ENCODE measurements at regions not wholly inside any gene's neighbourhood (a gene's known extent, or its start where the extent isn't known, plus 50 kb on each side); places are given as distances from the start of the nearest gene placed in this dataset.

DNA sequence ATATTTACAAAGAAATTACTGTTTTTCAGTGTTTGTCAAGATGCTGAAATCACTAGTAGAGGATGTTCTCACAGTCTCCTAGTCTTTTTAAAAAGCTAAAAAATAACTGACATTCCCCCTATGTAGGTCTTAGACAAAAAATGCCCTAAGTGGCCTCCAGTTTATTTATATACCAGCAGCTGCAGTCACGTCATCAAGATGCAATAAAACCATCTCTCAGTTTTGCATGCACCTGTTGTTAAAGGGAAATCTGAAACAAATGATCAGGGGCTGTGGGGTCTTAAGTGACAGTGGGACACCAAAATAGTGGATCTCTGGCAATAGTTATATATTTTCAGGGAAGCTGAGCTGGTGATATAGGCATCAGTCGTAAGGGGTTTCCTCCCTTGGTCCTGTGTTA, 146.5 kb upstream of the ARPP21 start:
- peak; percentile 80 for DNase-seq (ENCODE audit: low spot score)

DNA sequence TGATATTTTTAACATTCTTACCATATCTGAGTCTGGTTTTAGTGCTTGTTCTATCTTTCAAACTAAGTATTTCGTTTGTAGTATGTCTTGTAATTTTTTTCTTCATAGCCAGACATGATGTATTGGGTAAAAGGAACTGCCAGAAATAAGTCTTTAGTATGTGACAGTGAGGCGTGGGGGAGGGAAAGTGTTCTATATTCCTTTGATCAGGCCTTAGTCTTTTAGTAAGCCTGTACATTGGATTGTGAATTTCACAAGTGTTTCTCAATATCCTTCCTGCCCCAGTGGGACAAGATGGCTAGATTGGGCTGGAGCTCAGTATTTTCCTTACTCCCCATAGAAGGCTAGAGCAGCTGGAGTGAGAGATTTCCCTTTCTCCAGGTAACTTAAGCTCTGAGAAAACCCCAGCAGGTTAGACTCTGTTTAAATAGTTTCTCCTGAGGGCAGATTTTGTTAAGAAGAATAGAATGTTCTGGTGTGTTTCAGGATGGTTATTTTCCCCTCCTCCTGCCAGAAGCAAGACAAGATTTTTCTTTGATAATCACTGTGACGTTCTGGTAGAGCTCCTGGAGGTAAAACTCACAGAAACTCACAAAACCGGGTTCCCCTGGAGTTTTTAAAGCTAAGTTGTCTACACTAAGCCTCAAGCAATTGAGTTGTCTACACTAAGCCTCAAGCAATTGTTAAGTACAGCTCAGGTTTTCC, 140.7 kb upstream of the ARPP21 start:
- no peak for DNase-seq (ENCODE audit: low spot score)

DNA sequence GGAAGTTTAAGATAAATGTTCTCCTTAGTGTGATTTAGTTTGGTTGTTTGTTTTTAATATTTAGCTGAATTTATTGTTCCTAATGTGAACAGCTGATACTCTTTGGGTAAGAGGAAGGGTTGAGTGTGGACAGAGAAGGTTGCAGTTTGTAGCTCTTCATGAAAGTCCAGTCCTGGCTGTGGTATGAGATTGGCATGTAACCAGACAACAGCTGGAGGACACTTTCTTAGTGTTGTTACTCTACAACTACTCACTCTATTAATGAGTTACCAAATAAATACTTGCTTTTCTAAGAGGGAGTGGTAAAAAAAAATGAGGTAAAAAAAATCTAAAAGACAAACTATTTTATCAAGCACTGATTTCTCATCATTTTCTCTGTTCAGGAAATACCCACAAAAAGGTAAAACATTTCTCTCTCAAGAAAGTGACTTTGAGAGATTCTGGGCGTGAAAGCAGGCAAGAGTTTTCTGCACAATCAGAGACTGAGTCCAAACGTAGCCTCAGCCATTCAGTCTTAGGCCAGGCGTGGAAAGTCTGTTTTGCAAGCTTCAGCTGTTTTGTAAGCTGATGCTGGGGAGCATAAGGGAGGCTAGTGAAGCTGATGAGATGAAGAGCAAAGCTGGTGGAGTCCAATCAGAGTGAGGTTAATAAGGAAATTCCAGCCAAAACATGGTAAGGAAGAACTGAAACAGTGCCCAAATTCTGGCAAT, 138.5 kb upstream of the ARPP21 start:
- no peak for DNase-seq (ENCODE audit: low spot score)

DNA sequence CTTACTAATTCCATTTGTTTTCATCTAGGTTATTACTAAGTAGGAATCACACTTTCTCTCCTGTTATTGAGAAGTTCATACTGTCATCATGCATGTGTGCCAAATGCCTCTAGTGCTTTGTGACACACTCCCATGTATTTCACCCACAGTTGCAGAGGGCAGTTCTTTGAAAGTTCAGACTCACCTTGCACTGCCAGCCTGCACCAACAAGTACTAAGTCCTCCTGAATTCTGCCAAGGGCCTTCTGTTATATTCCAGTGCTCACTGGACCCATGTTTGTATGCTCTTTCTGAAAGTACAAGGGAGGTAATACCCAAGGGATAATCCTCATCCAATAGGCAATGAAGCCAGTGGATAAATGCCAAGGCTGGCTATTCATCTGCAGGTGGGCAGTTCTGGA, 136.6 kb upstream of the ARPP21 start:
- no peak for DNase-seq (ENCODE audit: low spot score)

DNA sequence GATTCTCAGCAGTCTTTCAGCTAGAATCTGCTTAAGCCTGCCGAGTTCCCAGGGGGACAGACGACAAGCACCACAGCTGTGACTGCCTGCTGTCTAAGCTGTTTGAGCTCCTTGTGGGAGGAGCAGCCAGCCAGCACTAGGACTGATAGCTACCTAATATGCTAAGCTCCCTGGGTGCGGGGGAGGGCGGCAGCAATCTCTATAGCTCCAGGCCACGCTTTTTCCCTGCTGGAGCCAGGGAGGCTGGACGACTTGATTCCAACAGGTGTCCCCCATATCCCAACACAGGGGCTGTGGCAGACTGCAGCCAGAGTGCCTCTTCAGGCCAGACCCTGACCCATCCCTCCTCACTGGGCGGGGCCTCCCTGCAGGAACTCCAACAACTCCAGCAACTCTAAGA, 134.1 kb upstream of the ARPP21 start:
- no peak for DNase-seq (ENCODE audit: low spot score)

- no peak for DNase-seq (ENCODE audit: low spot score)
Observed at GRCh38 chr3:35505772-35506171, 133.6 kb upstream of the ARPP21 start.

DNA sequence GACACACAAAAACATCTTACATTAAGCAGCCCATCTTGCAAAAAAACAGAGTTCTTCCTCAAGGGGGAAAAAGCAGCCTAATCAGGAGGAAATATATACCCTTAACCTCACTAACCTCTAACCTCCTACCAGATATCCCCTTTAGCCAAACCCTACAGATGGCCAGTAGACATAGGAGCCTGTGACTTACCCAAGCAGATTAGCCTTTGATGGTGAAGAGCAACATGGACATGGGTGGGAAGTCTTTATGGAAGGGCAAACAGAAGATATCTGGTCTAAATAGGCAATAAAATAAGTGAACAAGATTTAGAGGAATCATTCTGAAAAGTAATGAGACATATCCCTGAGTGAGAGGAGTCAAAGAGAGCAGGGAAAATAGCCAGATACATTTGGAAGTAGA, 119.4 kb upstream of the ARPP21 start:
- no peak for DNase-seq (ENCODE audit: low spot score)

DNA sequence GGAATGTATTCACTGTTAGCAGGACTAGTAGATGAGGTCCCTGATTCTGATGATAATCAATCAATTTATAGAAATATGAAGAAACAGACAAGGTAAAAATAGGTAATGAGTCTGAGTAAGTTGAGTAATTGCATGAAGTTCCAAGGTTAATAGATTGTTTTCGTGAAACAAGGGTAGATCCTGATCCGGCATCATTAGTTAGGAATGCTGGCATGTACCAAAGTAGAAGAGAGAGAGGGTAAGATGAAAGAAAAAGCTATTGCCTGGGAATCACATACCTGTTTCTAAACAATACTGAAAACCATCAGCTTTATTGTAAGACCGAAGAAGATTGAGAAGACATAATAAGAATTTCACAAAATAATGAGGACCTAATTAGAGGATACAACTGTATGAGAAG, 118.1 kb upstream of the ARPP21 start:
- DNase-seq (ENCODE audit: low spot score) = no peak

- peak; percentile 32 for DNase-seq (ENCODE audit: low spot score)
Observed at GRCh38 chr3:35522450-35522849, 116.9 kb upstream of the ARPP21 start.

GRCh38 chr3:35523074-35523473, 116.3 kb upstream of the ARPP21 start:
- no peak for DNase-seq (ENCODE audit: low spot score)

- DNase-seq (ENCODE audit: low spot score) = no peak
Observed at GRCh38 chr3:35523838-35524237, 115.5 kb upstream of the ARPP21 start.

GRCh38 chr3:35524856-35525255, 114.5 kb upstream of the ARPP21 start:
- no peak for DNase-seq (ENCODE audit: low spot score)

DNA sequence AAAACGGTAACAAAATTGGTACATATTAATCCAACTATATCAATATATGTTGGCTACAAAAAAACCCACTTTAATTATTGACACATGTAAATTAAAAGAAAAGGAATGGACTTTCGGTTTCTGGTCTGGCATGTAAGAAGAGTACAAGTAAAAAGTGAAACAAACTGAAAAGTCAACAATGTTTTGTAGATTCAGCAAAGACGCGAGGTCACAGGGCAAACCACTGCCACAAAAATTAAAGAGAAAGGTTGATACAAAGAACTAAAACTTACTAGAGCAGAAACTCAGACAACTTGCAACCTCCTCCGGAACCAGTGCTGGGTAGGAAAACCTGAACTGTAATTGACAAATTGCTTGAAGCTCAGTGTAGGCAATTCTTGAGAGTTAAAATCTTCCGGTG, 110.6 kb upstream of the ARPP21 start:
- DNase-seq (ENCODE audit: low spot score) = no peak

GRCh38 chr3:35529337-35529736, 110.0 kb upstream of the ARPP21 start:
- no peak for DNase-seq (ENCODE audit: low spot score)

DNA sequence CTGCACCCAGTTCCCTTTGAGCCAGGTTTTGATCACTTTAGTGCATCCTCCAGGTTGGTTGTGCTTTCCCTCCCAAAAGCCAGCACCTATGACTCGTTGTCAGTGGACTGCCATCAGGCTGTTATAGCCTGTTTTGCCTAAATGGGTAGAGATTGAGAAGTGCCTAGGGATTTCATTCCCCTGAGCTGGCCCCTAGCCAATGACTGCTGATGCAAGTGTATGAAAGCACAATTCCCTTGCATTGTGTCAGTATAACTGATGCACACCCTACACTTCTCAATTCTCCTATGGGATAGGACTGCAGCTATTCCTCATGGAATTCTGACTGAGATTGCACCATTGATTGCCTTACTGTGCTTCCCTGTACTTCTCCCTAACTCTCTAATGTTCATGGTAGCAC, 102.1 kb upstream of the ARPP21 start:
- peak; percentile 8 for DNase-seq (ENCODE audit: low spot score)

- DNase-seq (ENCODE audit: low spot score) = no peak
Observed at GRCh38 chr3:35544976-35545375, 94.3 kb upstream of the ARPP21 start.

GRCh38 chr3:35549690-35550089, 89.6 kb upstream of the ARPP21 start:
- no peak for DNase-seq (ENCODE audit: low spot score)

DNA sequence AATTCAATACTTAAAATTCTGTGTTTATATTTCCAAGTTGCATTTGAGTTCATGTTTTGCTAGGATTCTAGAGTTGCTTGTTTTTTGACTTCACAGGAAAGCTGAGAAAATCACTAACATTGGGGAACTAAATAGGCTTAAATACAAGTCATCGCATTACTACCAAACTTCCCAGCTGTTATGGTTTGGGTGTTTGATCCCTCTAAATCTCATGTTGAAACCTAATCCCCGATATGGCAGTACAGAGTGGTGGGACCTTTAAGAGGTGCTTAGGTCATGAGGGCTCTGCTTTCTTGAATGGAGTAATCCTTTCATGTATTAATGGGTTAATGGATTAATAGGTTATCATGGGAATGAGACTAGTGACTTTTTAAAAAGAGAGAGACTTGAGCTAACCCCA, 77.2 kb upstream of the ARPP21 start:
- DNase-seq (ENCODE audit: low spot score) = no peak

DNA sequence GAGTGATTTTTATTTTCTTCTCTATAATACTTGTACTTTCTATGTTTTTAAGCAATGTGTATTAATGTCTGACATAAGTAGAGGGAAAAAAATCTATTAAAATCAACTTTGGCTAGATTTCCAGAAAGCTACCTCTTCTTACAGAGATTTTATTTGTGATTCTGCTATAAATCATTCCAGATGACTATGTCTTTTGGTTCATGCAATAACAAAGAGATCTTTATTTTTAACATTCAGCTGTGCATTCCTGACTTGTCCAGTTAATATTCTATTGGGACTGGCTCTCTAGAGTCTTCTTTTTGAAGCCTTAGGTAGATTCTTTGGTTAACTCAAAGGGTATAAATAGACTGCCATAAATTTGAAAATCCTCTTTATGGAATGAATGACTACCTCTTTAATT, 74.3 kb upstream of the ARPP21 start:
- no peak for DNase-seq (ENCODE audit: low spot score)

All from NAMALWA (cell line).